HG02938 (cell line): ENCODE measurements at regions not wholly inside any gene's neighbourhood (a gene's known extent, or its start where the extent isn't known, plus 50 kb on each side); places are given as distances from the start of the nearest gene placed in this dataset.

ENCODE experiments used
- ATAC-seq: cut with Tn5 transposase; IDR thresholded peaks from one replicate; pipeline ENCODE4 v1.9.1; 2021; ENCODE audit warnings: mild to moderate bottlenecking, moderate library complexity; ENCODE audit not compliant: unreplicated experiment

GRCh38 chr11:45523760-45524159, 141.7 kb downstream of the CHST1 start:
- ATAC-seq, result no peak

DNA sequence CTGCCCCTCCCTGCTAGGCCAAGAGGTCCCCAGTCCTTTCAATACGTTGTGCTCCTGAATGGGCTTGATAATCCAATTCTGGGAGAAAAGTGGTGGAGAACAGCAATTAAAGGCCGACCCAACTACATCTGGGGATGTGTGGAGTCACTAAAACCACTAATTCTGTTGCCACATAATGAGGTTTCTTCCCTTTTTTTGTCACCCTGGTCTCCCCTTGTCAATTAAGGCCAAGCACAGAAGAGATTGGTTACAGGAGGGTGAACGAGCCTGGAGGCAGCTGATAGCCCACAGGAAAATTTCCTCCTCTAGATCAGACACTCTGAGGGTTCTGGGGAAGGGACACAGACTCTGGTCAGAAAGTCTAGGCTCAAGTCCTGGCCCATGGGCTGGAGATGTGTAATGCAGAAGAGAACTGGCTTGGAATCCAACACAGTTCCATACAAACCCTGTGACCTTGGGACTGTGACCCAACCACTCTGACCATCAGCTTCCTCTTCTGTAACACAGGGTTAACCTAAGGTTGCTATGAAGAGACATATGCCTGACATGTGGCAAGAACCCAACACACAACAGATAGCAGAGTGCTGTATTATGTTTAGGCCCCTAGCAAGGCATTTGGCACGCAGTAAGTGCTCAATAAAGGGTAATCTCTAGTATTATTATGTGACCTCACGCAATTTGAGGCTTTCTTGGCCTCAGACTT, 146.4 kb downstream of the CHST1 start:
- no peak for ATAC-seq

DNA sequence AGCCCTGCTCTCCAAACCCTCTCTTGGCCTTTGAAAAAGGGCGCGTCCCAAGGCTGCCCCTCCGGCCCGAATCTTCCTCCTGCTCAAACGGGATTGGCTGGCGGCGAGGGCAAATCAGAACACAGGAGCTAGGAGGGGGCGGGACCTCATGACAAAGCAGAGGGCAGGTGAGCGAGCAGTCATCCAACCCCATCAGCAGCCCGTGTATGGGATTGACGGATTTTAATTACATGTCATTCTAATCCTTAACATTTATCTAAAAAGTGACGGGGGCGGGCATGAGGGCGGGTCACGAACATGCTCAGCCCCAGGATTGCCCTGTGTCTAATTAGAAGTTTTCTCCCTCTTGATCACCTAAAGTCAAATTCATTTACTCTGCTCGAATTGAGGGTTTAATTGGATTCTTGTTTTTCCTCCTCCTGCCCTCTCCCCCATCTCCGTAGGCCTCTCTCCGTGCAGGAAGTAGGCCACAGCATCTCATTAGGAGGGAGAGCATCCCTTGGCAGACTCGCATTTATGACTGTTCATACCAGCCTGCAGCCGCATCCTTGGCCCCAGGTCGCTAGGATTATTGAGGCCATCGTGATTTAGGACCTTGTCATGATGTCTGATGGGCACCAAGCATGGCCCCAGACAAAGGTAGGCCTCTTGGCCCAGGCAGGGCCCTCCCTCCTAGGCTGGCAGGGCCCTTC, 147.1 kb downstream of the CHST1 start:
- no peak for ATAC-seq

- ATAC-seq, result no peak
These were observed 148.2 kb downstream of the CHST1 start for GRCh38 chr11:45517171-45517770.

DNA sequence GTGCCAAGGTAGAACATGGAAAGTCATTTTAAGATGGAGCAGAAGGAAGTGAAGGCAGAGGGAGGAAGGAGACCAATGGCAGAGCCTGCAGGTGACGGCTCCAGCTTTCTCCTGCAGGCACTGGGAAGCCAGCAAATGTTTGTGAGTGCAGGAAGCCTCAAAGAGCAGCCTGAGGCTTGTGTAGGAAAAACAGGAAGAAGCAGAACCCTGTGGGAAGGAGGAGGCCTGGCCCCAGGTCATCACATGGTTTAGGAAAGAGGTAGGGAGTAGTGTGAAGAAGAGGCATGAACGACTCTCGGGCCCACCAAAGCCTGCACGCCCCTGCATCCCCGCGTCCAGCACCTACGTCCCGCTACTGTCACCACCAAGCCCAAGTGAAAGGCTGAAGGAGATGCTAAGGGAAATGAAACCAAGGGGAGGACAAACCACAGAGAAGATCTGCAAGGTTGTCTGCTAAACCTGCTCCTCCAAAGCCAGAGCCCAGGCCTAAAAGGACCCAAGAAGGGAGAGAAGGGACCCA, 151.5 kb downstream of the CHST1 start:
- no peak for ATAC-seq

DNA sequence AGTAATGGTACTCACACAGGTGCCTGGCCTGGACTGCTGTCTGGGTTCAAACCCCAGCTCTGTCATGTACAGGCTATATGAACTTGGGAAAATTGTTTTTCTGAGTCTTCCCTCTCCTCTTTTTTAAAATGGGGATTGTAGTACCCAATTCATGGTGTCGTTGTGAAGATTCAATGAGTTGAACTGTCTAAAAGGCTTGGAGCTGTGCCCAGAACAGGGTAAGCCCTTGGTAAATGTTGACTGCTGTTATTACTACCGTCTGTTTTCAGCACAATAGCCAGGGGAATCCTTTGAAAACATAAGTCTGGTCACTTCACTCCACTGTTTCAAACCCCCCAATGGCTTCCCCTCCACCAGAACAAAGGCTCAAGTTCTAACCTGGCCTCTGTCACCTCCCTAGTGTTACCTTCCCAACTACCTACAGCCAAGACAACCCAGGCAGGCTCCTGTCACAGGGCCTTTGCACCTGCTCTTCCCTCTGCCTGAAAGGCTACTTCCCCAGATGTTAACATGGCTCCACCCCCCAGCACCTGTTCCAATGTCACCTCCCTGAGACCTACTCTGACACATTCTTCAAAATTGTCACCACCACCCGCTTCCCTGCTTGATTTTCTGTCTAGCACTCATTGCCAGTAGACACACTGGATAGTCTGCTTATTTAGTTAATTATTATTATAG, 152.8 kb downstream of the CHST1 start:
- no peak for ATAC-seq

GRCh38 chr11:45511566-45511965, 153.9 kb downstream of the CHST1 start:
- no peak for ATAC-seq

DNA sequence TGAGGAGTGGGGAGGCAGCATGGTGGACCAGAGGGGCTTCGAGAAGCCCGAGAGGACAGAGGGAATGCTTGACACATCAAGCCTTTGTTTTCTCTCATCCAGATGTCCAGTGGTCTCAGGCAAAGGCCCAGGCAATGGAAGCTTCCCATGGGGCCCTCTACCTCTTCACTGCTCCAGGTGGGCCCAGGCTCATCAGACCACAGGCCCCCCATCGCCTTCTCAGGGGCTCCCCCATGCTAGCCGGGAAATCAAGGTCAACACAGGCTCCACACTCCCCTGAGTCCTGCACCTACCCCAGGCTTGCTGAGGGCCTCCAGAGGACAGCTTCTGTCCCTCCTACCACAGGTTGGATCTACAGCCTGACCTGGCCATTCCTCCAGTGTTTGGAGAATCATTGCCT, 157.5 kb downstream of the CHST1 start:
- ATAC-seq, result no peak

GRCh38 chr11:45503311-45503710, 162.1 kb downstream of the CHST1 start:
- no peak for ATAC-seq

DNA sequence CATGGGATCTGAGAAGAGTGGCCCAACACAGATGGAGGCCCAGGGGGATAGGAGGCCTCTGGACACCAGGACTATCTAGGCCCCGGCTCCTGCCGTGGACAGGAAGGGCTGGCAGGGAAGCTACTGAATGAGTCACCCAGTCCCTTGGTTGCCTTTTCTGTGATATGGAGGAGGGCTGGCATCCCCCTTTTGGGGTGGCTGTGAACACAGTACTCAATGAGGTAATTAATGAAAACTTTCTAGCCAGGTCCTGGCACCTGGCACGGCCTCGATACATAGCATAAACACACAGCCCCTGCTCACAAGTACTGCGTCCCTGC, 163.2 kb downstream of the CHST1 start:
- no peak for ATAC-seq

- no peak for ATAC-seq
These were observed 163.8 kb downstream of the CHST1 start for GRCh38 chr11:45501392-45502225.

GRCh38 chr11:45500451-45500850, 165.0 kb downstream of the CHST1 start:
- no peak for ATAC-seq

GRCh38 chr11:45494738-45495137, 170.7 kb downstream of the CHST1 start:
- no peak for ATAC-seq

- ATAC-seq, result no peak
These were observed 176.0 kb downstream of the CHST1 start for GRCh38 chr11:45489281-45489905.

- ATAC-seq, result no peak
These were observed 179.0 kb downstream of the CHST1 start for GRCh38 chr11:45486461-45486860.

DNA sequence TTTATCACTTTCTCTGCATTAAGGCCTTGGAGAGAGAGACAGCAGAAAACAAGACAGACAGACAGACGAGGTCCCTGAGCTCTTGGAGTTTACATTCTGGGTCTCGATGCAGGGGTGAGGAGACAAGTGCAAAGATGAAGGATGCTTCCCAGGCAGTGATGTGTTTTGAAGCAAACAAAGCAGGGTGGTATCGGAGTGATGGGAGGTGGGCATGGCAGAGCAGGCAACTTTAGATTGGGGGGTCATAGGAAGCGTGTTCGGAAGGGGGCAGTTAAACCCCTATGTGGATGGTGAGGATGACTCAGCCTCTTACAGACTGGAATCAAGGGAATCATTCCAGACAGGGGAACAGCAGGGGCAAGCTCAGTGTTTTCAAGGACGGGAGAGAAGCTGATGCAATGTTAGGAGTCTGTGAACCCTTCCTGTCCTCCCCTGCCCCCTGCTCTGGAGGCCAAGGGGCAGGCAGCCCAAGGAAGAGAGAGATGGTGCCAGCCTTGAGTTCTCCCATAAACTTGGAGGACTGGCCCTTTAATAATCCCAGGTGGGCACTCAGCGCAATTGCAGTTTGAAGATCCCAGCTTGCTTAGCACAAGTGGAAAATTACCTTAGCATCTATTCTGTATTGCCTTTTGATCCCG, 180.2 kb downstream of the CHST1 start:
- no peak for ATAC-seq

DNA sequence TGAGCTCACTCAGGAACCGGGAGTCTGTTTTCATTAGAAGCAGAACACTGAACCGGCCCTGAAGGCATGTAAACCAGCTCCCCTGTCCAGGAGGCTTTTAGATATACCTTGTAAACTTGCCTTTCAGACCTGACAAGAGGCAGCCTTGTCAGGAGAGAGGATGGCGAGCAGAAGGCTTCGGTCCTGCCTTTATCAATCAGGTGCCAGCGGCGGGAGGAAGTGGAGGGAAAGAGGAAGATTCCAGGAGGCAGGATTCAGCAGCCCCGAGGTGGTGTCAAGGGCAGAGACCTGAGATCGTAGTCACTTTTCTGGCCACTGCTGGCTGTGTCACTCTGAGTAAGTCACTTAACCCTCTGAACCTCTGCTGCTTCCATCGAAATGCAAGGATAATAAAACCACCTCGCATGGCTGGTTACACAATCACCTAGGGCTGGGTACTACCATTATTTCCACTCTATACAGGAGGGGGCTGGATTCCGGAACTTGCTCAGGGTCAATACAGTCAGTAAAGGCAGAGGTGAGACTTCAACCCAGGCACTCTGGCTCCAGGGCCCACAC, 181.0 kb downstream of the CHST1 start:
- ATAC-seq, result no peak

DNA sequence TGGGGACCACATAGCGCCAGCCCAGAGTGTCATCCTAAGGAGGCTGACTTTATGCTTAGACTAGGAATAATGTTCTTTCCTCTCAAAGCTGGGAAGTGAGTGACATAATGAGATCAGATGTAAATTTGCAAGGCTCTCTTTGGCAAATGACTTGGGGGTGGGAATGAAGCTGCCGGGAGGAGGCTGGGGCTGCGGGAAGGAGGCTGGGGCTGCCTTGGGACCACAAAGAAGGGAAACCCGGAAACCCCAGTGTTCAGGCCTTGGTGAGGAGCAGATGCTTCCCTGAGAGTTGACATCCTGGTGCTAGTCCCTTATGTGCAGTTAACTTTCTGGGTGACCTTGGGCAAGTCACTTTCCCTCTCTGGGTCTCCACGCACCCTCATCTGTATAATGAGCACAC, 182.0 kb downstream of the CHST1 start:
- ATAC-seq, result no peak

DNA sequence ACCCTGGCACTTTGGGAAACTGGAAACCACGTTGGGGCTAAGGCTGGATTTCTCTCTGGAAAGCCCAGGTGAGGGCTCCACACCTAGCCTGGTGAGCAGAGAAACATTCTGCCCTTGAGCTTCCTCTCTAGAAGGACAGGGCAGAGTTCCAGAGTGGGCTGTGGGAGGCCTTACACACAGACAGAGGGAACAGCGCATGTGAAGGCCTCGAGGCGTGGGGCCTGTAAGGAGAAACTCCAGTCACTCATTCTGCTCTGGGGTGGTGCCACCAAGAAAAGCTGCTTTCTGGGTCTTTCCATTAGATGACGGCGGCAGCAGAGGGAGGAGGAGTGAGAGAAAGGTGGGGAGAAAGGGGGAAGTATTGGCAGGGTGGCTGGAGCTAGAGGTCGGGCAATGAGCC, 183.1 kb downstream of the CHST1 start:
- ATAC-seq, result no peak

DNA sequence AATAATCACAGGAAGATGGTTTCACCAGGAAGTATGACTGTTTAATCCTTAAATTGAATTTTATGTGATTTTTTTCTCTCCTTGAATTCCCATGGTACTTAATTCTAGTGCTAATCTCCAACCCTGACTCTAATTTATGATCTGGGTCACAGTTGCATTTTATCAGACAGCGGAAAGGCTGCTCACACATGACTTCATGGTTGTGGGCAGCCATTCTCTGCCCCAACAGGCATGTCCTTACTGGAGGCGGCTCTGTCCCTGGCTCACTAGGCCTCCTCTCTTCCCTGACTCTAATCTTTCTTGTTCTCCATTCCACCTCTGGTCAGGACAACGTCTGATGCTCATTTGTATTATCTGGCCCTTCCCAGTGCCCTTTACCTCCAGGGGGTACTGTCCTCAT, 184.4 kb downstream of the CHST1 start:
- no peak for ATAC-seq
